NCI-H524 (cell line): ENCODE measurements at regions not wholly inside any gene's neighbourhood (a gene's known extent, or its start where the extent isn't known, plus 50 kb on each side); places are given as distances from the start of the nearest gene placed in this dataset.
"Not testable (repeated sequence)": the region's sequence is repeated elsewhere in the genome, so short reads cannot be mapped to it uniquely, and the experiment has no call there.

Experiments used
- DNase-seq, 2 experiments: peaks; one replicate each; lab custom pipeline; 2025; lab: John Stamatoyannopoulos, UW

DNA sequence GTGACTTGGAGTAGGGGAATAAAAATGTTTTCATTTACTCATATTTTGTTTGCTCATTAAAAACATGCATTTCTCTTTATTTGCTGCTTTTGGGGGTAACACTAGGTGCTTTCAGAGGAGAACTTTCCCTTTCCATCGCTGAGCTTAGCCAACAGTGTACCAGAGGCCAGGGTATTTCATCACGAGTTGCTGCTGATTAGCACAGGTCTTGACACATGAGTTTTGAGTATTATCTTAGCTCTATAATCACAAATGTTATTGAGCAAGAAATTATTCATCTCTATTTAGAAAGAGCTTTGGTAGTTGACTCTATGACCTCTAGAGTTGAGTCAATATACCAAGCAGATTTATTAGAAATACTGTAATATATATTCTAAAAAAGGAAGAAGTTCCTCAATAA is 375.9 kb downstream of the NXPH1 start:
- no peak for DNase-seq

DNA sequence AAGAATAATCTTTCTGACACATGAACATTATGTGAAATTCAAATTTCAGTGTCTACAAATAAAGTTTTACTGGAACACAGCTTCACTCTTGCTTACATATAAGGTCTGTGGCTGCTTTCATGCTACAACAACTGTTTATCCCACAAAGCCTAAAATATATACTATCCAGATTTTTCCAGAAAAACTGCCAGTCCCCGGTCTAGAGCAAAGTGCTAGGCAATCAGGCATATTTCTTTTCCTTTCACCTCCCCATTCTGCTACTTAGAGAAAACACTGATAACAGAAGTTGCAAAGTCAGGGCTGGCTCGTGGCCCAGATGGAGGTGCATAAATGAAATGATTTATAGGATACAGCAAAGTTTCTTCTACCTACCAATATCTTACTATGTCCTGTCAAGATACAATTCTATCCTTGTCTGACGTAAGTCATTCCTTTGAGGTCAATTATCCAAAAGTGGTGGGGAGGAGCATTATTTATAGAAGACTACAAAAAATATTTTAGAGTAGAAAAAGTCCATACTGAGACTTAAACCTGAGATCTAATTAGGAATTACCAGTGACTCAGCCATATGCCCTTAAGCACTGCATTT is 384.1 kb downstream of the NXPH1 start:
- peak; percentile 1 to 75 for DNase-seq

DNA sequence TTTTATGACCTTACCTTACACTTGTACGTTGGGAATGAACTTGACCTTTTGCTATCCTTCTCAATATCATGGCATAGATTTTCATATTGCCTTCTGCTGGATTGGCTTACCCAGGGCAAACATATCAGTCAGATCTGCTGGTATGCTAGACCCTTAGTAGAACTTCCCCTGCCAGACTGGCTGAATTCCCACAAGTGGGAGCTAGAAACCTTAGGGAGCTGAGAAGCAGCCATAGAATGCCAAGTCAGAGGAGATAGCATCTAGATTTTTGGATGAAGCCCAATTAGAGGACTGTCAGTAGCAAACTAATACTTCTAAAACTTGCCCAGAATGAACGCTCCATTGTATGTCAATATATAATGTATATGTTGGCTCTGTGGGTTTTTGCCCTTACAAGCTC is 385.0 kb downstream of the NXPH1 start:
- DNase-seq, result no peak

DNA sequence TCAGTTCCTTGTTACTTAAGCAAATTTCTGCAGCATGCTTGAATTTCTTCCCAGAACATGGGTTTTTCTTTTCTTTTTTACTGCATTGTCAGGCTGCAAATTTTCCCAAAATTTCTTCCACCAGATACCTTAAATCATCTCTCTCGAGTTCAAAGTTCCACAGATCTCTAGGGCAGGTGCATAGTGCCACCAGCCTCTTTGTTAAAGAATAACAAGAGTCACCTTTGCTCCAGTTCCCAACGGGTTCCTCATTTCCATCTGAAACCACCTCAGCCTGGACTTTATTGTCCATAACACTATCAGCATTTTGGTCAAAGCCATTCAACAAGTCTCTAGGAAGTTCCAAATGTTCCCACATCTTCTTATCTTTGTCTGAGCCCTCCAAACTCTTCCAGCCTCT is 389.2 kb downstream of the NXPH1 start:
- DNase-seq, result no peak

DNA sequence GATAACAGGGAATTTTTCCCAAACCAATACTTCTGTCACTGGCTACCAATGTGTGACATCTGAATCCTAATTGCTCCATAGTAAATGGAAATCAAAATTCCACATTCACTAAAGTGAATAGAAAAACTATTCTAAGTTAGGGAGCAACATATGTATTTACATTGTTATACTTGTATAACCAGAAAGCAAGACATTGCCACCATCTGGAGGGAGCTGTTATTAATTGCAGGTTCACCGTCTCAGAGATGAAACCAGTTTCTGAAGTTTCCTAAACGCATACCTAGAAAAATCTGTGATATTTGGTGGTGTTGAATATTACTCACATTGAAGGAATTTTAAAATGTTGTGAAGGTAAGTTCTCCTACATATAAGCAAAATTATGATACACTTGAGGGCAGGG is 390.1 kb downstream of the NXPH1 start:
- peak in 1 of 2 experiments; percentile 9 for DNase-seq

DNA sequence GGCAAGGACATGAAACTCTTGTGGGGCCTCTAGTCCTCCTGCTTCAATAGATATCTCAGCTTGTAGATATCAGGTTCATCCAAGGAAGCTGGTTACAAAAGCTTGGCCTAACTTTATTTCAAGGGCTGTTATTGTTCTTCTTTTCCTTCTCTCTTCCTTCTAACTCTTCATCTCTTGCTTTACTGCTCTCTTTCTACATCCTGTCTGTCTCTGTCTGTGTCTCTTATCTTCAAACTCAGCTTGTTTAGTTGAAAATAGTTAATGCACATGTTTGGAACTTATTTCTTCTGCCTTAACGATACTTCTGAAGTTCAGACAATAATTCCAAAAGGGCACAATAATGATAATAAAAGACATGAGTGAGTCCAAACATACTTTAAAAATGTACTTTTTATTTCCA is 393.9 kb downstream of the NXPH1 start:
- DNase-seq, result no peak

DNA sequence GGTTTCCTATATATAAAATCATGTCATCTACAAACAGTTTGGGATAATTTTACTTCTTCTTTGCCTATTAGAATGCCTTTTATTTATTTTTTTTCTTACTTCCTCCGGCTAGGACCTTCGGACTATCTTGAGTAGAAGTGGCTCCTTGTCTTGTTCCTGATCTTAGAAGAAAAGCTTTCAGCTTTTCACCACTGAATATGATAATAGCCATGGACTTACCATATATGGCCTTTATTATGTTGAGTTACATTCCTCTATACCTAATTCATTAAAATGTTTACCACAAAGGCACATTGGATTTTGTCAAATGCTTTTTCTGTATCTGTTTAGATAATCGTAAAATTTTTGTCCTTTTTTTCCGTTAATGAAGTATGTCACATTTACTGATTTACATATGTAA is 395.7 kb downstream of the NXPH1 start:
- DNase-seq, result no peak

DNA sequence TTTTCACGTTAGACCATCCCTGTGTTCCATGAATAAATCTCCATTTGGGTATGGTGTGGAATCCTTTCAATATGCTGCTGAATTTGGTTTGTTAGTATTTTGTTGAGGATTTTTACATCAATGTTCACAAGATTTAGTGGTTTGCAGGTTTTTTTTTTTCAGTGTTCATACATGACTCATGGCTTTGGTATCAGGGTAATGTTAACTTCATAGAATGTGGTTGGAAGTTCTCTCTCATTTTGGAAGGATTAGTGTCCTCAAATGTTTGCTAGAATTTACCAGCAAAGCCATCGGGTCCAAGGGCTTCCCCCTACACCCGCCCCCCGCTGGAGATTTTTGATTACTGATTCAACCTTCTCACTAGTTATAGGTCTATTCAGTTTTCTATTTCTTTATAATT is 398.0 kb downstream of the NXPH1 start:
- no peak for DNase-seq

DNA sequence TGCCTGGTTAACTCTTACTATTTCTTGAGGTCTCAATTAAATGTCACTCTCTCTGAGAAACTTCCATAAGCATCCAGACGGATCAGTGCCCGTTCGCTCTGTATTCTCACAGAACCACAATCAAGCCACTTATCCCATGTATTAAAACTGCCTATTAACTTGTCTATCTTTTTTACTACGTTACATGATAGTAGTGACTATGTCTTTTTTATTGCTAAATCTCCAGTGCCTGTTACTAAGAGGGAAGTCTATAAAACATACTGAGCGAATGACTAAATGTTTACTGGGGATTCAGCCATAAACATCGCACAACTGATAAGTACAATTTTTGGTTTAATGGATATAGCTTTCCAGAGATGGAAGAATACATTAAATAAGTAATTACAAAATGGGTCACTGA is 399.9 kb downstream of the NXPH1 start:
- DNase-seq, result no peak

DNA sequence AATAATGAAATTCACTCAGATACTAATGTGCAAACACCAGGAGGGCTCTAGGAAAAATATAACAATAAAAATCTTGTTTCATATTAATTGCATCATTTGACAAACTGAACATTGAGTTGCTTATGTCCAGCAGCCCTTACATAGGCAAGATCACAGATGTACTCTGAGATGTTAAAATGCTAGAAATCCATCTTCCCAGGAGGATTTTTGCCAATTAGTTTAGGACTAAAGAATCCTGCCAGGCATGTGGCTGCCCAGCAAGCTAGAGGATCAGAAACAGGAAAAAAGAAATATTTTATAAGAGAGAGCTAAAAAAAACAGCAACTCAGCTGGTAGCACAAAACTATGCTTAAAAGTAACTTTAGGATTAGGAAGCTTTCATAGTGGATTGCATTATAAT is 407.8 kb downstream of the NXPH1 start:
- no peak for DNase-seq

DNA sequence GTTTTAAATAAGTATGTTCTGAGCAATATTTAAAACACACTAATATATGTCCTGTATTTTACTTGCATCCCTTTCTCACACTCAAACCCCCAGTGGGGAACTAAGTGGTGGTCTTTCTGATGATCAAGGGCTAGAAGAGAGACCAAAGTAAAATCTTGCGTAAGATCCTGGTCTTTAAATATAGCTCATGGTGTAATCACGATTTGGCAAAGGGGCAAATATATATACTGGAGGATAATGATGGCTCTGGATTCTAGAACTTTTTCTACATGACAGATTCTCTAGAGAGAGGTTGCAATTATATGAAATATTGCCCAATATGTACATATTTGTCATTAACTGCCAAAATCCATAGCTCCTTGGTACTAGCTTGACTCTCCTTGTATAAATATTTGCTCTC is 438.3 kb downstream of the NXPH1 start:
- no peak for DNase-seq

DNA sequence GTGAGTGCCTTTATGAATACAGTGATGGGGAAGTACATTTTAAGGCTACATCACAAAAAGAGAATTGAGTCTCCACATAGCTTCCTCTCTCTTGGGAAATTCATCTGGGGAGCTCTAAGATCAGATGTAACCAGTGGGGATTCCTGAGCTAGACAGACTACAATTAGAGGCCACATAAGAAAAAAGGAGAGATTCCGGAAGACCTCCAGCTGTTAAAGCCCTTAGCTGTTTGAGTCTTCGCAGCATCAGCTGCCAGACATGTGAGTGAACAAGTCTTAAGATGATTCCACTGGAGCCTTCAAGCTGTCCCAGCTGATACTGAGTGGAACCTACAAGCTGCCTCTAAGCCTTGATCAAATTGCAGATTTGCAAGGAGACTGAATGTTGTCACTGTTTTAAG is 448.5 kb downstream of the NXPH1 start:
- peak in 1 of 2 experiments; percentile 41 for DNase-seq

DNA sequence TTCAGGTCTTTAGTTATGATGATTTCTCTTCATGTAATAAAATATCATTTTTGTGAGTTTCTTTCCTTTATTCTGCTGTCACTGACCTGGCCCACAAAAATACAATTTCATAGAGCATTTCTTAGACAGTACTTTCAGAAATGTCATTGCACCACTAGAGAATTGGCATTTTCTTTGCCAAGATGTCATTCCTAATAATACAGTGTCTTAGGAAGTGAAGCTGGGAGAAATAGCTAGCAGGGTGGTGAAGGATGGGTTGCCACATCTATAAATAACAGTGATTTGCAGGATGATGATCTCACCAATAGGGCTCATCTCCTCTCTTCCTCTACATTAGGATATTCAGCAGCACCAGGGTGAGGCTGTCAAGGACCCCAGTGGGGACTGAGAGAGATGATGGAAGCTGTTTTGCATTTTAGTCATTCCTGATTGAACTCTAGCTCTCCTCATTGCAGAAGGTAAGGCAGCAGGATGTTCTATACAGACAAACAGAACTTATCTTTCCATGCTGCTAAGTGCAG is 452.1 kb downstream of the NXPH1 start:
- no peak for DNase-seq

DNA sequence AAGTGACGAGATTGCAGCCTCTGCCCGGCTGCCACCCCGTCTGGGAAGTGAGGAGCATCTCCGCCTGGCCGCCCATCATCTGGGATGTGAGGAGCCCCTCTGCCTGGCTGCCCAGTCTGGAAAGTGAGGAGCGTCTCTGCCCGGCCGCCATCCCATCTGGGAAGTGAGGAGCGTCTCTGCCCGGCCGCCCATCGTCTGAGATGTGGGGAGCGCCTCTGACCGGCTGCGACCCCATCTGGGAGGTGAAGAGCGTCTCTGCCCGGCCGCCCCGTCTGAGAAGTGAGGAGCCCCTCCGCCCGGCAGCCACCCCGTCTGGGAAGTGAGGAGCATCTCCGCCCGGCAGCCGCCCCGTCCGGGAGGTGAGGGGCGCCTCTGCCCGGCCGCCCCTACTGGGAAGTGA is 456.9 kb downstream of the NXPH1 start:
- DNase-seq, result not testable (repeated sequence)

DNA sequence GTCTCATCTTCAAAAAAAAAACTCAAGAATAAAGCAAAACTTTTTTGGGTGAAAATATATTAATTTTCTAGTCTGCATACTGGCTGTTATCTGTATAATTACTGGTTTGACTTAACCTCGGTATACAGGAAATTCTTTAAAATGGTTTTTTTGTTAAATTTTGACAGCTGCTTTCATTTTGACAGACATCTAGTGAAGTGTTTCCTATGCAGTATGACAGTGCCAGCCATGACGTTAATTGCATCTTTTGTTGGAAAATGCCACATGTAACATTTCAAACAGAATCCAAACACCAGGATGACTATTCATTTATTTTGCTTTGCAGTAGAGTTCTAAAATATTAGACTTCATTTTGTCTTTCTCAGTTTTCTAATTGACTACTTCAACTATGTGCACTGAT is 460.4 kb downstream of the NXPH1 start:
- DNase-seq, result no peak

DNA sequence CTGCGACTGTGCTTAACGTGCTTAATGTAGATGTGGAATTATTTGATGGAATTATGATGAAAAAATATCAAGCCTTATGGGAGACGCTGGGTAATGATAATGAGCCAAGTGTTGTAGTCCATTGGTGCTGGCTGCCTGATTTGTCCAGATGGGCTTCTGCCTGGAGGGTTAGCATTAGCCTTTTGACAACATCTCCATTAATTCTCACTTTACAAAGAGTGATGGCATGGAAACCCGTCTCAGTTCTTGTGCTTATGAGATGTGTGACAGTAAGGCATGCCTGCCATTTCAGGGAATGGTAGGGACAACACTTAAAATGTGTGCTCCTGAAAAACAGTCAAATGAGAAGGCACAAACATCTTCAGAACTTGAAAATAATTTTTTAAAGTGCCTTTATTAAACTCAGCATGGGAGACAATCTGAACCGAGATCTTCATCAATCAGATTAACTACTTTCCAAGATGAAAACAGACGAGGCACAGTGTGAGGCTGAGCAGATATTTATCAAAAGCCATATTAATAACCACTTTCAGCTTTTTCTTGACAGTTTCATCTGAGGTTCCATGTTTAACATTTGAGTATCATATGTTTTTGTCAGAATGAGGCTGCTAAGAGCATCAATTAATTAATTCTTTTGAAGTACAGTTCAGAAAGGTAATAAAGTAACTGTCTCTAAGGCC is 473.1 kb downstream of the NXPH1 start:
- peak in 1 of 2 experiments; percentile 26 for DNase-seq

DNA sequence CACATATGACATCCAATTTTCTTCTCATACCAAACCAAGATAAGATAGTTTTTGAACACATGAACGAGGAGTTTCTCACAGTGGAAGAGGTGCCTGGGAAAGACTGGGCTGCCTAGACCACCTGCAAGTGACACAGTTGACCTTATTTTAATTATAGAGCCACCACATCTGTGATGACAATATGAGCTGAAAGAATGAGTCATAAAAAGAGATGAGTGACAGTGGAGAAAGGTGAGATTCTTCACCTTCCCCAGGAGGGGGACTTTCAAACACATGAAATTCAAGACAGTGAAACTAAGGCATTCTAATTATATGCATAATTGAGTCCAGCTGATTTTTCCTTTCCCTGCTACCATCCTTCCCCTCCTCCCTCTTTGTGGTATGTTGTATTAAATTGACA is 475.5 kb downstream of the NXPH1 start:
- no peak for DNase-seq

DNA sequence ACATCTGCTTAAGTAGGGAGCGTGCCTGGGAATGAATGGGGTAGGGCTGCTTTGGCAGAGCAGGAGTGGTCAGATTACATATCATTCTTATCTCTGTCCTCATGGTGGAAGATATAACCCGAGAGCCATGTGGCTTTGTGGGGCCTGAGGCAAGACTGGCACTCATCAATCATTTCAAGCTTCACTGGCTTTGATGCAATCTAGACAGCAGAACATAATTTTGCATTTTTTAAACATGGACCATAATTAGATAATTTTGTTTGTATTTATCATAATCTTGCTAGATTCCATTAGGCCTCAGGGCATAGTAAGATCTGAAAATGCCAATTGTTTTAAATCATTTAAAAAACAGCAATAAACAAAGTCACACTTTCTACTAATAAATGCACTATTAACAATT is 480.3 kb downstream of the NXPH1 start:
- peak in 1 of 2 experiments; percentile 5 for DNase-seq

DNA sequence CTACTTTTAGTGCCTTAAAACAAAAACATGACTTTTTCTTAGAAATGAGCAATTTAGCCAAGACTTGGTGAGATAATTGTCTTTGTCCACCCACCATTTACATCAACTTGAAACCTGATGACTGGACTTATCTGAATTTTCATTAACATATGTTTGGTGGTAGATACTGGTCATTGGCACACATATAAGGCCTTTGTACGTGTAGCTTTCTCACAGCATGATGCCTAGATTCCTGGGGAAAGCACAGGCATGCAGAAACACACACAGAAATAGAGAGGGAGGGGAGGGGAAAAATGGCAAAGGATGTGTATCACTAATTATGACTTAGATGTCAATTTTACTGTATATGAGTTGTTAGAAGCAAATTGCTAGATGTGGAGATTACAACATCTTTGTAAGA is 488.4 kb downstream of the NXPH1 start:
- no peak for DNase-seq

DNA sequence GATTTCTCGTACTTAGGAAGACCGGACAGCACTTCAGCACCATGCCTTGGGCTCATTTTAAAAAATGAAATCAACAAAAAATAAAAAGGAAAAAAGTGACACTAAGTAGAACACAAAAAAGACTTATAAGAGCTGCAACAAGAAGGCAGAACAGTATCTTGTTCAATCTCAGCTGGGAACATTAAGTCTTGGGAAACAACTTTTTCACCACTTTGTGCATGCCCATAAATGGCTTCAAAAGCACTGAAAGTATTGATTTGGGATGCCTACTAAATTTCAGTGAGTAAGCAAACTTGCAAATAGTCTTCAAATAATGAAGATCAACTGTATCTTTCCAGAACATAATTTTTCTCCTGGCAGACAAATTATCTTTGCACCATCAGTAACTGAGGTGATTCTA is 489.3 kb downstream of the NXPH1 start:
- no peak for DNase-seq

DNA sequence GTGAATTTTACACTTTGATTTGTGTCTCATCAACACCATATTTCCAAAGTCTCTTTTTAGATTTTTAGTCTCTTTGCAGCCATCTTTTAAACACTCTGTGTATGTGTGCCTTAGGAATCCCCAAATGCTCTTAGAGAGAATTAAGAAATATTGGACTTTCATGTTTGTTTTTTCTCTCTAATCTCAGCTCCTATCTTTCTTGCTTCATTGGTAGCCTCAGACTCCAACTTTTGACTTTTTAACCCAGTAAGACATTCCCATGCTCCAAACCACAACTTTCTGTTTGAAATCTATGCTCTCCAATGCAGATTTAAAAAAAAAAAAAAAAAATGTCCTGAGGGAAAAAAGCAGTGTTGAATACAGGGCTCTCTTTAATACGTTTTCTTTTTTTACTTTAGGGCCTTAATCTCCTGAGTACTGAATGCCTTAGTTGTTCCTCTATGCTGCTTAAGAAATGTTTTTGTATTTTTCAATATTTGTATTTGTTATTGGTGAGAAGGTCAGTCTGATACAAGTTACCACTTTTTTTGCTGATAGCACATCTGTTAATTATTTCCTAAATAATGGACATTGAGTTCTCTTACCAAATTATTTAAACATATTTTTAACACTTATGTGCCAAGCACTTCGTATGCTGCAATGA is 489.9 kb downstream of the NXPH1 start:
- DNase-seq, result no peak

DNA sequence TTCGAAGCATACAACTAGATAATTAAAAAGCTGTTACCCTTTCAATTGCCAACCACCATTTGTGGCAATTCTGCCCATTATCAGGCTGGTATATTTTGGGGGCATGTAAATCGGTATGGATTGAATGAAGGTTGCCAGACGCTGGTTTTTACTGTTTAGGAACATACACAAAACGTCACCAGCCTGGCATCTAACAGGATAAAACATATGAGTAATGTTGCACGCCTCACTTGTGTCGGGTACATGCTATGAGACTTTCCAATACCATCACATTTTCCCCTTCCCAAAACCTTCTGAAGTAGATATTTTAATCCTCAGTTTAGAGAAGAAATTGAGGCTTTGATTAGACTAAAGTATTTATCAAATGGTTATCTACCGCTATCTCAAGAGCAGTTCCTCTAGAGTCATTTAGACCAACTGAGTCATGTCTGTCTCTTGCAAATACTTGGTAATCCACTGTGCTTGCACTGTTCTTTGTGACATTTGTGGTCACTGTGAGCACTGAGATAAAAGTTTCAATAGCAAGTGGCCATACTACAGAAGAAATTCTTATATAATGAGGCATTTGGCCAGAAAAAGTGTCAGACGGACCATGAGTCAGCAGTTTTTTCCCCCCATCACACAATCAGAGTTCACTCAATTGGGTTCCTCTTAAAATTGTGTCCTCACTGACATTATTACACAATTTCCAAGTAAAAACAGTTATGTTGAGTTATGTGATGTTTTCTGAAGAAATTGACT is 498.7 kb downstream of the NXPH1 start:
- no peak for DNase-seq

DNA sequence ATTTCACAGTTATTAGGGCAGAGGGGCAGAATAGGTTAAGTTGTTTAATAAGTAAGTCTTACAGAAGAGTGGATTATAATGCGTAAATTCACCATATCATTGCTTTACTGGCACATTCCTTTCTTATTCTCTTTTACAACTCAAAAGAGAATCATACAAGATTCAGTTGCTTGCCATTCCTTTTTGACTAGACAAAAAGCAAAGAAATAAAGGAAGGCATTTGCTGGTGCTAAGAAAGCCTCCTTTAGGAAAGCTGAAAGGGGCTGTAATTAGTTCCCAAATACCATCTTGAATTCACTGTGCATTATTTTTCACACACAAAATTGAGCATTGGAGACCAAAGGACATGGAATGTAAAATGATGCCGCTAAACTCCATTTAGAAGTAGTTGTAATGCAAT is 499.3 kb downstream of the NXPH1 start:
- DNase-seq, result no peak
